HG02884 (cell line): ENCODE measurements at regions not wholly inside any gene's neighbourhood (a gene's known extent, or its start where the extent isn't known, plus 50 kb on each side); places are given as distances from the start of the nearest gene placed in this dataset.

Source experiments
- ATAC-seq: cut with Tn5 transposase; IDR thresholded peaks from one replicate; pipeline ENCODE4 v1.9.1; 2021; ENCODE audit warnings: mild to moderate bottlenecking, moderate library complexity; ENCODE audit not compliant: unreplicated experiment

DNA sequence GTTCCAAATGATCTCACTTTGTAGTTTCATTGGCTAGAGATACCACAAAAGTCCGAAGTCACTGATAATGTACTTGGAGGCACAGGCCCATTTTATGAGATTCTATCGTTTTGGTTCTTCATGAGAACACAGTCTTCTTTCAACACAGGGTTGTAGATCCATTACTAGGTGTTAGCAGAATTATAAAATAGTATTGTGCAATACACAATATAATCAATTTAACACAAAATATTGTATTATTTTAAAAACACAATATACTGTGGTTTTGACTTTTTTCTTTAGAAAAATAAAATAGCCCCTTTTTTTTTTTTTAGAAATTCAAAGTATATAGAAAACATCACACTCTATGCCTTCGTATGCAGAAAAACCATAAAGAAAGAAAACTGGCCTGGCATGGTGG lies 138.6 kb upstream of the TSC22D2 start:
- no peak for ATAC-seq

DNA sequence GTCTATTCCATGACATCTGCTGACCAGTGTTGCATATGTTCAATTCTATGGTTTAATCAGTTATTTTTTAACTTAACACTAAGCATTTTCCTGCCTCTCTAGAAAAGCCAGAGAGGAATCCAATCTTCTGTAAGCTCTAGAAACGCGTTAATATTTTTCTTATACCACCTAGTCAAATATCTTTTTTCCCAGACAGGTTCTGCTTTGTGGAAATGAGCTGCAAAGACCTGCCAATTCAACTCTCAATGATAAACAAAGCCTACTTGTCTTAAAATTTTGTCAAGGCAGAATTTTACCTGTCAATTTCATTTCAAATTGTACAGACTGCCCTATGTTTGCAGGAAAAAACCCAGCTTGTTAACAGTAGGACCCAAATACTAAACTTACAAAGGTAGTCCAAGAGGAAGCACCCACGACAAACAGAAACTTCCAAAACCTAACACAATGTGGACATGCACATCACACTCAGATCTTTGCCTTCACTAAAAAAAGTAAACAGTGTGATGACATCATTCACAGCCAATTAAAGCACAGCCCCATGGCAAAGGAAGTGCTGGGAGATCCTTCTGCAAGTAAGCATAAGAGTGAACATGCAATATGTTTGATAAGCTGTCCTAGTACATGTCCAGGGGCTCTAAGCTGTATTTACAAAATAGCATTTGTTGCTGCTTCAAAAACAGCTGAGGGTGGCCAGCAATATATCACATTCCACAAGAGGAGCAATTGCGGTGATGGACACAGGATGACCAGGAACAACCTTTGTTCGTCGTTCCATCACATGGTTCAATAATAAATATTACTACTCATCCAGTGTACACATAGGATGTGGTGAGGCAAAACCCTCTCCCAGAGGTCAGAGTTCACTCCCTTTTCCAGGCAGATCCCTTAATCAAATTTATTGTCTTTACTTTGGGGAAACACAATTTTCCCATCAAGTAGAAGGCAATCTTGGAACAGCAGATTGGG lies 139.4 kb upstream of the TSC22D2 start:
- ATAC-seq = no peak

GRCh38 chr3:150267288-150267687 lies 140.8 kb upstream of the TSC22D2 start:
- ATAC-seq = no peak

DNA sequence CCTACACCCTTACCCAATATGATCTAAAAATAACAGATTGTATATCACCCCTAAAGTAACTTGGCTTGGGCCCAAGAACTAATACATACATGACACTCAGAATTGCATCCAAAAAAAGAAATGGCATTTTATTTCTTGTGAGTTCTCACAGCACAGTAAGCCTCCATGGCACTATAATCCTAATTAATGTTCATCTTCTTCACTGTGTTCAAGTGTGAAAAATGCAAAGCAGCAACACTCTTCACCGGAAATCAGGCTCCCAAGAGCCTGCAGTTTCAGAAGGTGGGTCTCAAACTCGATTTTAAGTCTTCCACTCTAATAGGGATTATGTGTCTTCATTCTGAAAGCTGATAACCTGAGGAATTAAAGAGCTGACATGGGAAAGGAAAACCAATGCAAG lies 142.8 kb upstream of the TSC22D2 start:
- no peak for ATAC-seq

- no peak for ATAC-seq
Measured at GRCh38 chr3:150264561-150265279, 143.4 kb upstream of the TSC22D2 start.

GRCh38 chr3:150261958-150262357 lies 146.1 kb upstream of the TSC22D2 start:
- no peak for ATAC-seq

DNA sequence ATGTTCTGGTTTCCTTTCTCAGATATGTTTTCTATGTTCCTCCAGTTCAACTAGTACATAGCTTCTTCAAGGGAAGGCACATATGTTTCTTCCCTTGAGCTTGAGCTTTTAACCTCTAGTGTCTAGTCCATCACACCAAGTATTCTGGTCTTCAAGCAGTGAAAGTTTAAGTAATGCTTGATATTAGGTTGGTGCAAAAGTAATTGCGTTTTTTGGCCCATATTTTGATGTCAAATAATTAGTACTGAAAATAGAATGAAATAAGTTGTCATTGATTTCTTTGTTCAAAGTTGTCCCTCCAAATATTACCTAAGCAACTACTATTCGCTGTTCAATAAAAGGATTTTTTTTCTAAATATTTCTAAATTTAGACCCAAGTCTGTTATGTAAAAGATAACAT lies 146.7 kb upstream of the TSC22D2 start:
- ATAC-seq = no peak

DNA sequence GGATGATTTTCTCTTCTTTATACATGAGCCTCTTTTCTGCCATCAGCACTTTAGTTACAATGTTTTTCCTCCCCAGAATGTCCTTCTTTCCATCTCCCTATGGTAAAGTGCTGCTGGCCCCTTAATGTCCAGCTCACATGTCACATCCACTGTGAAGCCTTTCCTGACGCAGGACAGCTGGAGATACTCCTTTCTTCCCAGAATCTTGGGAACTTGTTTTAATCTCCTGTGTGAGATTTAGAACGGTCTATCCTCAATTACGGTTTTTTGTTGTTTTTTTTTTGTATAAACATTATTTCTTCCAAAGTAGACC lies 147.7 kb upstream of the TSC22D2 start:
- ATAC-seq = no peak

DNA sequence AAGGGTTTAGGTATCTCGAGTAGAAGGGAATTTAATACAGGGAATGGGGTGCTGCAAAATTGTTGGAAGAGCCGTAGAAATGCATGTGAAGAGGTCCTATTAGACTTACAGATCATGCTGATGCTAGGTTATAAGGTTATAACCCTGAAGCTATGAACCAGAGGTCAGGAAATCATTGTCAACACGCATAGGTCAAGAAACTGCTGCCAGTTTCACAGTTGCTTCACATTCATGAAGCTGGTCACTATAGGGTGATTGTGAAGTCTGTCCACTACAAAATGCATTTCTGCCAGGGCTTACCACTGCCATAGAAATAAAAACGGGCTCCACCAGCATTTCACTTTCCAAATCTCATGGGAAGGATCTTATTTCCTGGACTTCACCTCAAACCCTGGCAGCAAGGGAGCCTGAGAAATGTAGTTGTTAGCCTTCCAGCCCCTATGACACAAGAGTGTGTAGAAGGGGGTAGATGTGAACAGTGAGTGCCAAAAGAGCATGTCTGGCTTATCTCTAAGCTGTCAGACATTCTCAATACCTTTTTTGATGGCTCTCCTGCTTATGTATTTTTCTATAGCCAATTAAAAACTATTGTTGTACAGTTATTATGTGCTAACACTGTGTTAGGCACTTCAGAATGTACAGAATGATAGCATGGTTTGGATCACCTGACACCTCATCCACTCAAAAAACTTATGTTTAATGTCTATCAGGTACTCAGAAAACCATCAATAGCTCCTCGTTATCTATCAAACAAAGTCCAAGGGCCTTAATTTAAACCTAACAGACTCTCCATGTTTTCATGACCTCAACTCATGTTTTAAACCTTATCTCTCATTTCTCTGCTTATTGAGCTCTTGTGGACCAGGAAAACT lies 148.3 kb upstream of the TSC22D2 start:
- no peak for ATAC-seq

GRCh38 chr3:150256782-150257181 lies 151.3 kb upstream of the TSC22D2 start:
- no peak for ATAC-seq

DNA sequence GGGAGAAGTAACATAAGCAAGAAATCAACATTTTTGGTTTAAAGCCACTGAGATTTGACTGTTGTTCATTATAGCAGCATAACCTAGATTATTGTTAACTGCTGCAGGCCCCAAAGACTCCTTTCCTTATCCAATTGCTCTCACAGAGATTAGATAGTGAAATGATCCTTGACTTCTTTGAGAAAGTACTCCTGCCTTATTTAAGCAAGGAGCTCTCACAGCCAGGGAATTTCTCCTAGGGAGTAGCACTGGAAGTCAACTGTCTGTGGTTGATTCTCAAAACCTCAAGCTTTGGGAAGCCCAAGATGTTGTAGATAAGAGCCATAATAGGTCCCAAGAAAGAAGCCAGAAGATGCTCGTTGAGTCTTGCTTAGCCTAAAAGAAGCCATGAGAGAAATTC lies 151.8 kb upstream of the TSC22D2 start:
- no peak for ATAC-seq

DNA sequence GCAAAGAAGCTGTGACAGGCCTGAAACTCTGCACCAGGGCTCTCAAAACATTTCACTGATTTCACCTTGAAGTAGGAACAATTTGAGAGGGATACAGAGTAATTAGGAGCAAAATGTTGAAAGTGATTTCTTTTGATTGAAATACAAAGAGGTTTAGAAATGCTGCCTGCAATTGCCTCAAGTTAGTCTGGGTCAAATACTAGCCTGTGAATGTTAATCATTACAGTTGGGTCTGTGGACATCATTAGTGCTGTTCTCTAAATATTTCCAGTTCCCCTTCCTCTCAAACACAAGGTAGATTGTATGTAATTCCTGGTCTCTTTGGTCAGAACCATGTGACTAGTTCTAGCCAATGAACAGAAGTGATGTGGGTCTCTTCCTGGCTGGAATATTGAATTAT lies 152.3 kb upstream of the TSC22D2 start:
- no peak for ATAC-seq

DNA sequence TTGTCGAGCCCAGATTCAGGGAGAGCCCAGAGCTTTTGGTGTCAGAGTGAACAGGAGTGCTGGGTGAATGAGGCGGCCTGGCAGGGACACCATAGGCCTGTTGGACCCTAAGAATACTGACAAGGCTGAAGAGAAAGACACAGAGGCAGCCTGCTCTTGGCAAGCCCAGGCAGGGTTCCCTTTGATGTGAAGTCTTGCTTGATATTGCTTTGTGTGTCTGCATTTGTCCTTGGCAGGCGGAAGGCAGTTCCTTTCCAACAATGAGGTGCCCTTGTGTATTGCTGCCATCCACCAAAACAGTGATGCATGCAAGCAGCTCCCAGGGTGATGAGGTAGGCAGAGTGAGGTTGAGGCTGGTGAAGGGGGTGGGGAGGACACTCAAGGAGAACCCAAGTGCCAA lies 152.7 kb upstream of the TSC22D2 start:
- no peak for ATAC-seq

- ATAC-seq = no peak
Measured at GRCh38 chr3:150254309-150254708, 153.8 kb upstream of the TSC22D2 start.

DNA sequence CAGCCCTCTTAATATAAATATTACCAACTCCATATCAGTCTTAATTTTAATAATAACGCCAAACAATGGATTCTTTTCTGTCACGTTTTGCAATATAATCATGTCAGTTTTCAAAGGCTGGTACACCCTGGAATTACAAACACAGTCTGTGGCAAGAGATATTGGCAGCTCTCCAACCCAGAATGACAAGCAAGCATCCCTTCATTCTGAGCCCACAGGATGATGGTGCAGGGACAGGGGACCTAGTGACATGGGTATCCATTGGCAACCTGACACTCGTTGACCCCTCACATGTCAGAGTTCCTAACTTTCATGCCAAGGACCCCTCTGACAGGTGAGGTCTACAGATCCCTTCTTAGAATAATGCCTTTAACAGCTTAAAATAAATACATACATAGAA lies 154.5 kb upstream of the TSC22D2 start:
- ATAC-seq = no peak

GRCh38 chr3:150252462-150252861 lies 155.6 kb upstream of the TSC22D2 start:
- no peak for ATAC-seq

- ATAC-seq = no peak
Measured at GRCh38 chr3:150251187-150252062, 156.7 kb upstream of the TSC22D2 start.

DNA sequence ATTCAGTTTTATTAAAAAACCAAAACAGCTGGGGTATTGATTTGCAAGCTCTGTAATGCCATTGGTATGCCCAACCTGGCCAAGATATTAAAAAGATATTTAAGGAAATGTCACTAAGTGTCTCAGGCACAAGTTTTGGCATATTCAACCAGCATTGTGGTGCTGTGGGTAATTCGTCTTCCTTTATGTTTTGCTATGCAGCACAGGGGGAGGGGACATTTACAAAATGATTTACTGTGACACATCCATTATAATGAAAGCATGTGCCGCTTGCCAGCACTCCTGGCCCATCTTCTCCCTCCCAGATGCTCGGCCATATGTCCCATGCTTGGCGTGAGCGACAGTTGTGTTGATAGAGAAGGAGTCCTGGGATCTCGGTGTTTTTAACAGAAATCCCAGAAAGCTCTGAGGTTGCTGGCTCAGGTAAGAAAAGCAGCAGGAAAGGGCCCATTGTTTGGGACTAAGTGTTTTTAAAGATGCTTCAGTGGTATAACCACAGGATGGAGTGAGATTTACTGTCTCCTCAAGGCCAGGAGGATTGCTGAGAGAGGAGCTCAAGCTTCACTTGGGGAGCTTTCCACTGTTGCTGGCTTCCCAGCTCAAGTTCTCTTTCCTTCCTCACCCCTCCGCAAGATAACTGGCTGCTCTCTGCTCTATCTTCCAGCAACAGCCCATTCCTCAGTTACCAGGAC lies 158.2 kb upstream of the TSC22D2 start:
- ATAC-seq = no peak

DNA sequence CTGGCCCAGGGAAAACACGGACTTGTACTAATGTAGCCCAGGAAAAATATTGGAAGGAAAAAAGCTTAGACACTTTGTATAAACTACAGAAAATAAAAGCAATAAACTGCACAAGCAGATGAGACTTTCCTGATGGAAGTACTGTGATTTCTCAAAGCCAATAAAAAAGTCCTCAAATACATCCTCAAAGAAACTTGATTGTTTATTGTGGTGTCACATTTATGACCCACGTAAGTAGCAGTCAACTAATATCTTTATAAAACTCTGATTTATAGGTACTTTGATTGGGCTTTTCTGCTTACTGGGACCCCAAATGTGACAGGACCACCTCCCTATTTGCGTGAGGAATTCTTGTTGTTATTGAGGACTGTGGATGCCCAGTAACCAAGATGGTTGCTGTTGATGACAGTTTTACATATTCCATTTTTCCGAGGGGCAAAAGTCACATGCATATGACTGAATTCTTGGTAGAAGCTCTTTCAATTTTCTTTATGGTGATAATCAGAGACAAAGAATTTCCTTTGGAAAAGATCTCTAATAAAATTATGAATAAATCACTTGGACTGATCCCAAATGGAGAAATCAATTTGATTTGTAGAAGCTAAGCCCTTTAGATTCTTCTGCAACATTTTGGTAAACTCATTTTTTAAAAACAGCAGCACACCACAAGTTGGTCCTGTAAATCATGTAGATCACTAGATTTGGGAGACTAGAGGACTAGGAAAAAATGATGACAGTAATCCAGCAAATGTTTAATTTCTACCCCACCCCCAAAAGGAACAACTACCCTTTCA lies 159.0 kb upstream of the TSC22D2 start:
- ATAC-seq = no peak
